ENCODE measurements at regions not wholly inside any gene's neighbourhood (a gene's known extent, or its start where the extent isn't known, plus 50 kb on each side); places are given as distances from the start of the nearest gene placed in this dataset.
A peak's percentile ranks its signal among the peaks of the same experiment; 100 is the strongest.

- TF ChIP-seq CEBPB (IDR thresholded peaks at IDR 0.05; ENCODE audit: borderline replicate concordance in 1 of 2, low read depth in 2 of 2, low read length in 2 of 2) (no peak), ETV6 (conservative IDR thresholded peaks at IDR 0.05 in 1 of 2, IDR thresholded peaks at IDR 0.05 in 1 of 2; ENCODE audit: borderline replicate concordance in 1 of 2, low read depth in 1 of 2) (no peak), JUND (IDR thresholded peaks at IDR 0.05; ENCODE audit: low read depth, low read length) (no peak), RAD21 (IDR thresholded peaks at IDR 0.05; ENCODE audit: insufficient read depth, low read depth, low read length) (no peak), BACH1 (IDR thresholded peaks at IDR 0.05; ENCODE audit: borderline replicate concordance) (peak; percentile 74), E2F4 (IDR thresholded peaks at IDR 0.05; ENCODE audit: low read depth, low read length) (no peak)
- TF ChIP-seq, protein P1, sequence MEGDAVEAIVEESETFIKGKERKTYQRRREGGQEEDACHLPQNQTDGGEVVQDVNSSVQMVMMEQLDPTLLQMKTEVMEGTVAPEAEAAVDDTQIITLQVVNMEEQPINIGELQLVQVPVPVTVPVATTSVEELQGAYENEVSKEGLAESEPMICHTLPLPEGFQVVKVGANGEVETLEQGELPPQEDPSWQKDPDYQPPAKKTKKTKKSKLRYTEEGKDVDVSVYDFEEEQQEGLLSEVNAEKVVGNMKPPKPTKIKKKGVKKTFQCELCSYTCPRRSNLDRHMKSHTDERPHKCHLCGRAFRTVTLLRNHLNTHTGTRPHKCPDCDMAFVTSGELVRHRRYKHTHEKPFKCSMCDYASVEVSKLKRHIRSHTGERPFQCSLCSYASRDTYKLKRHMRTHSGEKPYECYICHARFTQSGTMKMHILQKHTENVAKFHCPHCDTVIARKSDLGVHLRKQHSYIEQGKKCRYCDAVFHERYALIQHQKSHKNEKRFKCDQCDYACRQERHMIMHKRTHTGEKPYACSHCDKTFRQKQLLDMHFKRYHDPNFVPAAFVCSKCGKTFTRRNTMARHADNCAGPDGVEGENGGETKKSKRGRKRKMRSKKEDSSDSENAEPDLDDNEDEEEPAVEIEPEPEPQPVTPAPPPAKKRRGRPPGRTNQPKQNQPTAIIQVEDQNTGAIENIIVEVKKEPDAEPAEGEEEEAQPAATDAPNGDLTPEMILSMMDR (IDR thresholded peaks at IDR 0.05 in 2 of 3, conservative IDR thresholded peaks at IDR 0.05 in 1 of 3; ENCODE audit: control insufficient read depth in 2 of 3, extremely low read depth in 1 of 3, insufficient read depth in 1 of 3, low read depth in 3 of 3, low read length in 3 of 3) = no peak
- TF ChIP-seq, protein P2, sequence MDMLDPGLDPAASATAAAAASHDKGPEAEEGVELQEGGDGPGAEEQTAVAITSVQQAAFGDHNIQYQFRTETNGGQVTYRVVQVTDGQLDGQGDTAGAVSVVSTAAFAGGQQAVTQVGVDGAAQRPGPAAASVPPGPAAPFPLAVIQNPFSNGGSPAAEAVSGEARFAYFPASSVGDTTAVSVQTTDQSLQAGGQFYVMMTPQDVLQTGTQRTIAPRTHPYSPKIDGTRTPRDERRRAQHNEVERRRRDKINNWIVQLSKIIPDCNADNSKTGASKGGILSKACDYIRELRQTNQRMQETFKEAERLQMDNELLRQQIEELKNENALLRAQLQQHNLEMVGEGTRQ (IDR thresholded peaks at IDR 0.05; ENCODE audit: borderline replicate concordance, low read depth, low read length) = no peak
Measured at GRCh38 chr9:36487482-36488388, 85.0 kb upstream of the MELK start.
